Upper lobe of left lung (tissue), 6 donors: ENCODE measurements at regions not wholly inside any gene's neighbourhood (a gene's known extent, or its start where the extent isn't known, plus 50 kb on each side); places are given as distances from the start of the nearest gene placed in this dataset.

Experiments
- ATAC-seq, 2 donors: fragments of 200-7000 bp; cut with Tn5 transposase; one replicate each; pipeline ENCODE4 v1.9.1; 2022; ENCODE audit warnings: mild to moderate bottlenecking in 2 of 2, moderate library complexity in 2 of 2; ENCODE audit not compliant: low FRiP score in 2 of 2
- DNase-seq, 2 donors: peaks; one replicate each; pipeline ENCODE4 v3.0.0-alpha.2; 2019 to 2020
- H3K27ac ChIP-seq, 4 donors: fragments of 200-600 bp; sonication (generic); one replicate each; pipeline ENCODE4 v1.5.1; 2016 to 2019
- H3K27me3 ChIP-seq, 4 donors: fragments of 200-600 bp; sonication (generic); one replicate each; pipeline ENCODE4 v1.5.1; 2017 to 2019
- H3K36me3 ChIP-seq, 4 donors: fragments of 200-600 bp; sonication (generic); one replicate each; pipeline ENCODE4 v1.5.1; 2016 to 2019
- H3K4me1 ChIP-seq, 4 donors: fragments of 200-600 bp; sonication (generic); one replicate each; pipeline ENCODE4 v1.5.1; 2018 to 2019
- H3K4me3 ChIP-seq, 4 donors: fragments of 200-600 bp; sonication (generic); one replicate each; pipeline ENCODE4 v1.5.1; 2017 to 2019; ENCODE audit warnings: mild to moderate bottlenecking in 2 of 4, moderate library complexity in 1 of 4
- H3K9me3 ChIP-seq, 4 donors: fragments of 200-600 bp; sonication (generic); one replicate each; pipeline ENCODE4 v1.5.1; 2018 to 2019
- EP300 ChIP-seq, 4 donors: sonication (generic); formaldehyde crosslinking; IDR thresholded peaks; one replicate each; pipeline ENCODE4 v1.5.1; 2017; ENCODE audit warnings: antibody characterized with exemption in 4 of 4, control low read depth in 2 of 4
- POLR2A ChIP-seq, 4 donors: fragments of 450-650 bp; IDR thresholded peaks; one replicate each; pipeline ENCODE4 v1.5.1; 2016 to 2017; ENCODE audit warnings: antibody characterized with exemption in 4 of 4, mild to moderate bottlenecking in 2 of 4
- POLR2AphosphoS5 ChIP-seq, 2 donors: sonication (generic); formaldehyde crosslinking; IDR thresholded peaks; one replicate each; pipeline ENCODE4 v1.5.1; 2017; ENCODE audit warnings: antibody characterized with exemption in 2 of 2
- WGBS, 2 donors: methylation state at CpG; one replicate each; pipeline ENCODE4 v1.1.5; 2017 to 2018; 5-methylcytosine and 5-hydroxymethylcytosine counted together
- TF ChIP-seq, protein P1 (sequence below), 6 experiments: fragments of 450-650 bp in 4 of 6; fragments of 200-600 bp in 2 of 6; sonication (generic) in 2 of 6; IDR thresholded peaks; one replicate each; pipeline ENCODE4 v1.5.1; 2016 to 2019; ENCODE audit warnings: antibody characterized with exemption in 6 of 6
- donor health status: DM: no; HTN: no; CAD: no; lungs with moderate emphysema.
- donor health status: DM: no; HTN: yes; CAD: no; lungs with severe emphysema.

DNA sequence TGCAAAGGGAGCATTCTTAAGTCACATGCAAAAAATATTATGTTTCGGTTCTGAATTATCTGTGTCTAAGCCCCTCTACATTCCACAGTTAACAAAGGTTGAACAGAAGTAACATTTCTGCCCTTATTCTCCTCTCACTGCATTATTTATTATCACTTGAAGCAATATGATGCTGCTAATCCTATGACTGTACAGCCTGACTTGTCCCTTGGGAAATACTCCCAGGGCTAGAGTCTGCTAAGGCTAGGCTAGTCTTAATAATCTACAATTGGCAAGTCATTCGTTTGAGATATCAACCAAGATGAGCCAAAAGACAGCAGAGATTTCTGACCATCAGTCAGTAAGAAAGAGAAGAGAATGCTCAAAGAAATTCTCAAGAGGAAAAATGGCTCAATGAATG is 226.9 kb upstream of the HCCS start:
- no peak for ATAC-seq
- TF ChIP-seq POLR2A (IDR thresholded peaks at IDR 0.05) (no peak), POLR2AphosphoS5 (IDR thresholded peaks at IDR 0.05) (no peak), EP300 (IDR thresholded peaks at IDR 0.05) (no peak)
- TF ChIP-seq, protein P1, sequence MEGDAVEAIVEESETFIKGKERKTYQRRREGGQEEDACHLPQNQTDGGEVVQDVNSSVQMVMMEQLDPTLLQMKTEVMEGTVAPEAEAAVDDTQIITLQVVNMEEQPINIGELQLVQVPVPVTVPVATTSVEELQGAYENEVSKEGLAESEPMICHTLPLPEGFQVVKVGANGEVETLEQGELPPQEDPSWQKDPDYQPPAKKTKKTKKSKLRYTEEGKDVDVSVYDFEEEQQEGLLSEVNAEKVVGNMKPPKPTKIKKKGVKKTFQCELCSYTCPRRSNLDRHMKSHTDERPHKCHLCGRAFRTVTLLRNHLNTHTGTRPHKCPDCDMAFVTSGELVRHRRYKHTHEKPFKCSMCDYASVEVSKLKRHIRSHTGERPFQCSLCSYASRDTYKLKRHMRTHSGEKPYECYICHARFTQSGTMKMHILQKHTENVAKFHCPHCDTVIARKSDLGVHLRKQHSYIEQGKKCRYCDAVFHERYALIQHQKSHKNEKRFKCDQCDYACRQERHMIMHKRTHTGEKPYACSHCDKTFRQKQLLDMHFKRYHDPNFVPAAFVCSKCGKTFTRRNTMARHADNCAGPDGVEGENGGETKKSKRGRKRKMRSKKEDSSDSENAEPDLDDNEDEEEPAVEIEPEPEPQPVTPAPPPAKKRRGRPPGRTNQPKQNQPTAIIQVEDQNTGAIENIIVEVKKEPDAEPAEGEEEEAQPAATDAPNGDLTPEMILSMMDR (IDR thresholded peaks at IDR 0.05): no peak
- Histone ChIP-seq H3K36me3 (no peaks in the 10 kb centered on the region), H3K9me3 (no peaks in the 10 kb centered on the region), H3K27me3 (no peaks in the 10 kb centered on the region), H3K4me3 (no peak overlapping the region), H3K27ac (no peak overlapping the region), H3K4me1 (no peaks in the 10 kb centered on the region)
- WGBS, 2 donors: 71 to 72% methylated on average over 2 of the region's 2 CpGs
- no peak for DNase-seq

DNA sequence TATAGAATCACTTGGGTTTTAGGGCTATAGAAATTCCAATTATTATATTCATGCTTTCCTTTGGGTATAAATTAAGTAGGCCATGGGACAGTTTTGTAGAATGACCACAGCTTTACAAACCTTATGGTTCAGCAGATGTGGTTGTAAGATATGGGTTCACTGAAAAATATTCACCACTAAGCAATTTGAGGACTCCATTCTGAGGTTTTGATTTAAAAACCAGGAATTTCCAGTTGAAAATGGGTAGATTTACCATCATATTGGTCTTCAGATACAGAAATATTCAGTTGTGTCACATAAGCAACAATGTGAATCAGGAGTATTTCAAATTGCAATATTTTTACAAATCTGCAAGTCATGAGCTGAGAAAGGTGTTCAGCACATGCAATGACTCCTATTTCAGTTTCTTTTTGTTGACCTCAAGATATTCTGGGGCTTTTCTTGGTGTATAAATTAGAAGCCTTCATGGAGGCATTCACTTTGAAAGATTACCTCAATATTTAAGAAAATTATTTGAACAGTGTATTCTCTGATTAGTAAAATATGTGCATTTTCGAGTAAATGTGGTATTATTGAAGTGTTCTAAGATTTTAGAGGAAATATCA is 218.4 kb upstream of the HCCS start:
- Histone ChIP-seq H3K27me3 (no peaks in the 10 kb centered on the region), H3K4me3 (no peak overlapping the region), H3K4me1 (no peaks in the 10 kb centered on the region), H3K9me3 (no peaks in the 10 kb centered on the region), H3K27ac (no peak overlapping the region), H3K36me3 (no peaks in the 10 kb centered on the region)
- no peak for ATAC-seq
- DNase-seq: no peak
- 45 to 77% methylated on average over 1 of the region's 1 CpG for WGBS, 2 donors
- TF ChIP-seq, protein P1 (IDR thresholded peaks at IDR 0.05): no peak
- TF ChIP-seq EP300 (IDR thresholded peaks at IDR 0.05): no peak
- no peak for TF ChIP-seq POLR2A (IDR thresholded peaks at IDR 0.05)
- no peak for TF ChIP-seq POLR2AphosphoS5 (IDR thresholded peaks at IDR 0.05)

DNA sequence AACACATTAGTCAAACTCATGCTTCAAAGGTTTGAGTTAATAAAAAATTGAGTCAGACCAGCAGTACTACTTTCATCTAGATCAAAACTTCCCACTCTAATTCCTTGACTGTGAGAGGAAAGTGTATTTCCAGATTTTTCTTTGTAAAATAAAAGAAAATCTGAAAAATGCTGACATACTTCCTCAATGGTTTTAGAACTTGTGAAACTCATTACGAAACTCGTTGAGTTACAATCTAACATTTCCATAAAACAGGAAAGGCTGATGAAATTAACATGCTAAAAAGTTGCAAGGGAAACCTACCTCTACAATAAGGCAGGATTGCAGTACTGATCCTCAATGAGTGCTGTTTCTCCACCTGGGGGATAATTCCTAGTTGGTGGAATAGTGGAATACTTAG is 217.8 kb upstream of the HCCS start:
- TF ChIP-seq POLR2A (IDR thresholded peaks at IDR 0.05): no peak
- TF ChIP-seq EP300 (IDR thresholded peaks at IDR 0.05): no peak
- TF ChIP-seq, protein P1 (IDR thresholded peaks at IDR 0.05): no peak
- no peak for TF ChIP-seq POLR2AphosphoS5 (IDR thresholded peaks at IDR 0.05)
- H3K4me3 ChIP-seq: no peak overlapping the region
- H3K4me1 ChIP-seq: no peaks in the 10 kb centered on the region
- no peak overlapping the region for H3K27ac ChIP-seq
- H3K9me3 ChIP-seq: no peaks in the 10 kb centered on the region
- ATAC-seq: no peak
- no peaks in the 10 kb centered on the region for H3K36me3 ChIP-seq
- 61 to 63% methylated on average over 2 of the region's 2 CpGs for WGBS, 2 donors
- H3K27me3 ChIP-seq: no peaks in the 10 kb centered on the region
- no peak for DNase-seq

DNA sequence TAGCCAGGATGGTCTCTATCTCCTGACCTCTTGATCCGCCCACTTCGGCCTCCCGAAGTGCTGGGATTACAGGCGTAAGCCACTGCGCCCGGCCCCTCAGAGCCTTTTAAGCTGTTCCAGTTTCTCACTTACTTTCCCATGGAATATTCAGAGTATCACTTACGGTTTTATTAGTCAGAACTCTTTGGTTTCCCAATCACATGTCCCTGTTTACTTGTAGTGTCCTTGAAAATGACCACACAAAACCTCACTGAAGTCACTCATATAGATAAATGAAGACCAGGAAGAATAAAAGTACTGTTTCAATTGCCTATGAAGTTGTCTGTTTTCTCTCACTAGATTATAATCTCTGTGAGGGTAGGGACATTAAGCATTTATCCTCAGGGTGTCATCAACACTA is 217.2 kb upstream of the HCCS start:
- 84 to 91% methylated on average over 7 of the region's 7 CpGs for WGBS, 2 donors
- DNase-seq: no peak
- no peak for ATAC-seq
- Histone ChIP-seq H3K27me3 (no peaks in the 10 kb centered on the region), H3K4me3 (no peak overlapping the region), H3K9me3 (no peaks in the 10 kb centered on the region), H3K27ac (no peak overlapping the region), H3K4me1 (no peaks in the 10 kb centered on the region), H3K36me3 (no peaks in the 10 kb centered on the region)
- TF ChIP-seq EP300 (IDR thresholded peaks at IDR 0.05) (no peak), POLR2A (IDR thresholded peaks at IDR 0.05) (no peak), POLR2AphosphoS5 (IDR thresholded peaks at IDR 0.05) (no peak)
- TF ChIP-seq, protein P1 (IDR thresholded peaks at IDR 0.05): no peak

DNA sequence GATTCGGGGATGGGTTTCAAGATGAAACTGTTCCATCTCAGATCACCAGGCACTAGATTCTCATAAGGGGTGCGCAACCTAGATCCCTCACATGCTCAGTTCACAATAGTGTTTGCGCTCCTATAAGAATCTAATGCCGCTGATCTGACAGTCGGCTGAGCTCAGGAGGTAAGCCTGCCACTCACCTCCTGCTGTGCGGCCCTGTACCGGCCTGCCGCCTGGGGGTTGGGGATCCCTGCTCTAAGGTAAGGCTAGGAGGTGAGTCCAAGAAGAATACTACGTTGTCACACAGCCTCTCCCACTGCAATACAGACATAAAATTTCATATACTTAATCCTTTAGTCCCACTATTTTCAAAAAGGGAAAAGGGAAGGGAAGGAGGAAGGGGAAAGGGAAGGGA is 213.4 kb upstream of the HCCS start:
- DNase-seq: peak in 1 of 2 donors; percentile 10

More for the DNA sequence above, 213.4 kb upstream of the HCCS start:
- TF ChIP-seq POLR2AphosphoS5 (IDR thresholded peaks at IDR 0.05) (no peak), POLR2A (IDR thresholded peaks at IDR 0.05) (no peak), EP300 (IDR thresholded peaks at IDR 0.05) (no peak)
- TF ChIP-seq, protein P1 (IDR thresholded peaks at IDR 0.05): no peak
- Histone ChIP-seq H3K9me3 (no peaks in the 10 kb centered on the region), H3K36me3 (no peaks in the 10 kb centered on the region), H3K4me1 (no peaks in the 10 kb centered on the region), H3K4me3 (no peak overlapping the region), H3K27me3 (no peaks in the 10 kb centered on the region), H3K27ac (no peak overlapping the region)
- WGBS, 2 donors: 77 to 100% methylated on average over 2 to 9 of the region's 9 CpGs
- ATAC-seq: no peak
